DMS 273 treated with DMSO at 0.1 percent for 48 hours (cell line): ENCODE measurements at regions not wholly inside any gene's neighbourhood (a gene's known extent, or its start where the extent isn't known, plus 50 kb on each side); places are given as distances from the start of the nearest gene placed in this dataset.
"Not testable (repeated sequence)": the region's sequence is repeated elsewhere in the genome, so short reads cannot be mapped to it uniquely, and the experiment has no call there.

ENCODE experiments used
- DNase-seq: peaks from one replicate; lab custom pipeline; 2025; lab: John Stamatoyannopoulos, UW

- DNase-seq, result no peak
Observed at GRCh38 chr9:73054091-73054490, 97.6 kb upstream of the ANXA1 start.

GRCh38 chr9:73053543-73053942 lies 98.1 kb upstream of the ANXA1 start:
- DNase-seq, result no peak

DNA sequence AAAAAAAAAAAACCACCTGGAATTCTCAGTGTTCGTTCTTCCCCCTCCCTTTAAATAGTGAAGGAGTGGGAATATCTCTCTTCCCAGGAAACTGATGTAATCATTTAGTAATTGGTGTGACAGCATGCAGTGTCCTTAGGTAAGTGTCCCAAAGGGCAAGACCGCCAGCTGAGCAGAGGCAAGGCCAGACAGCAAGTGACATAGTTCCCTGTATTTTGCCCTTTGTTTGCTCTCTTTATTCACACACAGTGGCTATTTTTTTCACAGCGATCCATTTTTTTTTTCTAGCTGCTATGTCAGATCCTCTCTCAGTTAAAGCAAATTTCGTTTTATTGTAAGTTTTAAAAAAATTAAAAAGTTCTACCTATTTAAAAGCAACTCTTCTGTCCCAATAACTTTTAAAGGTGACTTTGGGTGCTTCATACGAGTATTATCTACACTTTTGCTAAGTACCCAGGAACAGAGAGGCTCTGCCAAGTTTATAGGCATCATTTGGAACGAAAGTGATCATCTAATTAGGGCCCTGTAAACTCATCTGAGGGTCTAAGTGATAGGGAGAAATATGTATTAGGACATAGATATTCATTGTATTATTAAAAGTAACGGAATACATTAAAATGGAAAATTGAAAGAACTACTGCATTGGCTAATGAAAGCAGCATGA lies 98.2 kb upstream of the ALDH1A1 start:
- no peak for DNase-seq

- DNase-seq, result no peak
Observed at GRCh38 chr9:73050065-73050816, 97.4 kb upstream of the ALDH1A1 start.

DNA sequence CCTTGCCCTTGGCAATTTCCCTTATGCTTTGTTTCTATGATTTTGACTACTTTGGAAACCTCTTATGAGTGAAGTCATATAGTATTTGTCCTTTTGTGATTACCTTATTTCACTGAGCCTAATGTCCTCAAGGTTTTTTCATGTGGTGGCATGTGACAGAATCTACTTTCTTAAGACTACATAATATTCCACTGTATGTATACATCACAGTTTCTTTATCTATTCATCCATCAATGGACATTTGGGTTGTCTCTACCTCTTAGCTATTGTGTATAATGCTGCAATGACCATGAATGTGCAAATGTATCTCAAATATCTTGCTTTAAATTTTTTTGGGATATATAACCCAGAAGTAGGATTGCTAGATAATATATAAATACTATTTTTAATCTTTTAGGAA lies 96.4 kb upstream of the ALDH1A1 start:
- DNase-seq, result no peak

DNA sequence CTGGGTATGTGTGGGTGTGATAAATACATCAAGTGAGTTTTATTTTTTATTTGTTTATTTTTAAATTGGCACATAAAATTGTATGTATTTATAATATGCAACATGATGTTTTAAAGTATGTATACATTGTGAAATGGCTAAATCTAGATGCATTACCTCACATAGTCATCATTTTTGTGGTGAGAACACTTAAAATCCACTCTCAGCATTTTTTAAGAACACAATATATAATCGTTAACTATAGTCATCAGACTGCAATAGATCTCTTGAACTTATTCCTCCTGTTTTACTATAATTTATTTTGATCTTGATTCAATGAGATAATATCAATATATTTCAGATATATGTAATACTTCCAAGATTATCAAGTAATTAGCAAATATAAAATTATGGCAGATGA lies 93.9 kb upstream of the ALDH1A1 start:
- no peak for DNase-seq

GRCh38 chr9:73044776-73045175 lies 91.9 kb upstream of the ALDH1A1 start:
- not testable (repeated sequence) for DNase-seq

GRCh38 chr9:73042155-73042554 lies 89.3 kb upstream of the ALDH1A1 start:
- no peak for DNase-seq

DNA sequence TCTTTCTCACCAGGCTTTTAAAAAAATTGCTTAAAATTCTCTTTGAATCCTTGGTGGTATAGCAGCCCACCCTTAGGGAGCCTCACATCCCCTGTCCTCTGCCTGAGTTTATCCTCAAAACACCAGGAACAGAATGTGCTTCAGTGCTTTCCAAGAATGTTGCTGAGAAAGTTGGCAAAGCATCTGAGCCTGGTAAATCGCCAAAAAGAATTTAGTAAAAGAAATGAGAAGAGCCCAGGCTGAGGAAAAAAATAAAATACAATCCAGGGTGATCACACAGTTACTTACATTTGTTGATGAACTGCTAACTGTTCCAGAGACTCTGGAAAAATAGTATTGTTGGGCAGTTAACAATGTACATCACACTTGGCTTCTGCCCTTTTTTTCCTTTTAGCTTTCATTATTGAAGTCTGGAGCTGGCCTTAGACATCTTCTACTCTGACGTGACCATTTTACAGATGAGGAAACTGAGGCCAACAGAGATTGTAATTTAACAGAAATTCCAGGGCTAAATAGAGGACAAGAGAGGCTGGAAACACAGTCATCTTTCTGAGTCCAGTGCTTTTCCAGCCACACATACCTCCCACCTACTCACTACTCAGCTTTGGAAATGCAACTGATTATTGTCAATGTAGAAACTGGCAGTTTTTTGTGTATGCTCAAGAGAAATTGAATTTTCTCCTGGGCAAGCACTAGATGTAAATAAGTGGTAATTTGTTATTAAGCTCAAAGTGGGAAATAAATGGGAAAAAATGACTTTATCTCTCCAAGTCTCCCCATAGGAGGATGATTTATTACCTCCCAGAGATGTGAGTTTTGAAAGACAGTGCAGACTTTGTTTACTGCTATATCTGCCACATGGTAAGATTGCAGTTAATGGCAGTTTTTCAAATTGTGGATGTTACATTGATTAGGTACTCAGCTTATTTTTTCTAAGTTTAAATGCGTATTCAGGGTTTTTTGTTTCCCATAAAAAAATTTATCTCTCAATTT lies 86.7 kb upstream of the ALDH1A1 start:
- DNase-seq, result no peak

GRCh38 chr9:73038613-73039012 lies 85.8 kb upstream of the ALDH1A1 start:
- DNase-seq, result no peak

DNA sequence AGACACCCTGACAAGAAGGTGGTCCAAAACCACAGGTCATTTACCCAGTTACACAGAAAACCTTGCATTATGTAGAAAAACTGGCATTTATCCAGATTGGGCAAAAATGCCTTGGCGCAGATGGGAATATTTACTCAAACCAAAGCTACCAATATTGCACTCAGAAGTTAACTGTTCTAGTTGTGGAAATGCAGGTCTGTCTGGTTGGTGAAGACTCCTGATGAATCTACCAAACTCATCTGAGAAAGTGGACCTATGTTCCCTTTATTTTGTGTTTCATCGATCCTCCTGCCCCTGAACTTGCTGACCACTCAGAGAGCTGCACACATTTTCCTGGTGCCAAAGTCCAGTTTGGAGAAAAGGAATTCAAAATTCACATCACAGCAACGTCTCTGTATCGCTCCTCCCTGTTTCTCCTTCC lies 85.2 kb upstream of the ALDH1A1 start:
- no peak for DNase-seq

GRCh38 chr9:73037613-73038012 lies 84.8 kb upstream of the ALDH1A1 start:
- no peak for DNase-seq

GRCh38 chr9:73034962-73035361 lies 82.1 kb upstream of the ALDH1A1 start:
- no peak for DNase-seq

DNA sequence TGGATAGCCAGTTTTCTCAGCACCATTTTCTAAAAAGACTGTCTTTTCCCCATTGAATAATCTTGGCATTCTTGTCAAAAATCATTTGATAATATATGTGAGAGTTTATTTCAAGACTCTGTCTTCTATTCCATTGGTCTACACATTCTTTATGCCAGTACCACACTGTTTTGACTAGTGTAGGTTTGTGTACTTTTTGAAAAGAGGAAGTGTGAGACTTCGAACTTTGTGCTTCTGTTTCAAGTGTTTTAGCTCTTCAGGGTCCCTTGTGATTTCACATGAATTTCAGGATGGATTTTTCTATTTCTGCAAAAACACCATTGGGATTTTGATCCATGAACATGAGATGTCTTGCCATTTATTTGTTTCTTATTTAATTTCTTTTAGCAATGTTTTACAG lies 78.5 kb upstream of the ALDH1A1 start:
- no peak for DNase-seq

DNA sequence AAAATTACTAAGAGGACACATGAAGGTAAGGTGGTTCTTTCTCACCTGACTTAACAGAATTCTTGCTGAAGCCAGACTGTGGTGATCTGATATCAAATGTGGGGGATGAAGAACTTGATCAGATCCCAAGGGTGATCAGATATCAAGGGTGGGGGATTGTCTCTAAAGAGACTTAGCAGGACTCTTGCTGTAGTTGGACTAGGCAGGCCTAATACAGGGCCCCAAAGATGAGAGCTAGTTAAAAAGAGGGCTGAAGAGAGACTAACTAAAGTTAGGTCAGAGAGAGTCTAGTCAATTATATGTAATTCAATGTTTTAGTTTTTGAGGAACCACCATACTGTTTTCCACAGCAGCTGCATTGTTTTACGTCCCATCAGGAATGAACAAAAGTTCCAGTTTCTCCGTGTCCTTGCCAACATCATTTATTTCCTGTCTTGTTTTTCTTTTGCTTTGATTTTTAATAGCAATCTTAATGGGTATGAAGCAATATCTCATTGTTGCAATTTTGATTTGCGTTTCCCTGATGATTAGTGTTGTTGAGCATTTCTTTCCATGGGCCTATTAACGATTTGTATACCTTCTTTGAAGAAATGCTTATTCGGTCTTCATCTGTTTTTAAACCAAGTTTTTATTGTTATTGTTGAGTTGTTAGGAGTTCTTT lies 77.6 kb upstream of the ALDH1A1 start:
- DNase-seq, result no peak

DNA sequence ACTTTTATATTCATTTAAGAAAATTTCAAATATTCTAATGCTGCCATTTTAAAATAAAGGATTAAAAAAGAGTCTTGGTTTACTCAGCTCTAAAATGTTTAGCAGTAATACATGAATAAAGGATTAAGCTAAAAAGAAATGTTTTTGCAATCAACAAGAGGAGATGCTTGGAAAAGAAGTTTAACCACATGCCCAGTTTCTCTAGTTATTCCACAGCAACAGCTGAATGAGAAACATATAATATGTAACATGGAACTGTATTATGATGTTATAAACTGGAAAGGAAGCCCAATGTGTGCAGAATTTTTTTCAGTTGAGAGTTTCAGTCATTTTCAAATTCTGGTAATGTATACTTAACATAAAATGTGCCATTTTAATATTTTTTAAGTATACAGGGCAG lies 76.5 kb upstream of the ALDH1A1 start:
- DNase-seq, result no peak

DNA sequence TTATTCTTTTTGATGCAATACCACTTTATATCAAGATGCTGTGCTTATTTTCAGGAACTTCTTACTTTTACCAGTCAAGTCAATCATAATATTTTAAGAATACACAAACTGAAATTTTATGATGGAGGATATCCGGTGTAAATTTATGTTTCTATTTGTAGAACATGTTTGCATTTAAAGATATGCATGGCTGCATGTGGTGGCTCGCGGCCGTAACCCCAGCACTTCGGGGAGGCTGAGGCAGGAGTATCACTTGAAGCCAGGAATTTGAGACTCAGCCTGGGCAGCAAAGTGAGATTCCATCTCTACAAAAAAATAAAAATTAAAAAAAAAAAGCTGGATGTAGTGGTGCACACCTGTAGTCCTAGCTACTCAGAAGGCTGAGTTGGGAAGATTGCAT lies 73.5 kb upstream of the ALDH1A1 start:
- DNase-seq, result no peak

GRCh38 chr9:73024601-73025034 lies 71.8 kb upstream of the ALDH1A1 start:
- DNase-seq, result no peak

GRCh38 chr9:73023025-73023541 lies 70.2 kb upstream of the ALDH1A1 start:
- no peak for DNase-seq

- DNase-seq, result no peak
Observed at GRCh38 chr9:73022353-73022752, 69.5 kb upstream of the ALDH1A1 start.

- no peak for DNase-seq
Observed at GRCh38 chr9:73020877-73021276, 68.0 kb upstream of the ALDH1A1 start.

DNA sequence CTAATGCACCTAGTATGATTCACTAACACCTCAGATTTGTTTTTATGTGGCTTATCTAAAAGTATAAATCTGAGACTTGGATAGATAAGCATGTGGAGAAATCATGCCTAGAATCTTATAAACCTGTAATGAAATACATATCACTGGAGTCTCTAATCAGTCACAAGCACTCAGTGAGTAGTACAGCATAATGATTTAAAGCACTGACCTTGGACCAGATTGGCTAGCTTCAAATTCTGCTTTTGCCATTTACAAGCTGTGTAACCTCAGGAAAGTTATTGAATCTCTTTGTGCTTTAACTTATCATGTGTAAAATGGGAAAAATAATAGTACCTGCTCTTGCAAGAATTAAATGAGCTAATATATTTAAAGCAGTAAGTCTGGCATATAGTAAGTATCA lies 61.2 kb upstream of the ALDH1A1 start:
- no peak for DNase-seq
